Aorta (tissue), 5 donors: ENCODE measurements at regions not wholly inside any gene's neighbourhood (a gene's known extent, or its start where the extent isn't known, plus 50 kb on each side); places are given as distances from the start of the nearest gene placed in this dataset.

ENCODE experiments used
- ATAC-seq: fragments of 200-7000 bp; cut with Tn5 transposase; one replicate; pipeline ENCODE4 v1.9.1; 2022; ENCODE audit warnings: moderate library complexity; ENCODE audit not compliant: low FRiP score
- DNase-seq, 2 donors: peaks; one replicate each; pipeline ENCODE4 v3.0.0-alpha.2; 2020
- H3K27ac ChIP-seq, 2 donors: one replicate each; pipeline ENCODE4 v1.5.1; 2013; ENCODE audit warnings: low read length in 2 of 2, mild to moderate bottlenecking in 2 of 2, moderate library complexity in 2 of 2, control low read depth in 1 of 2, inconsistent platforms in 1 of 2, low read depth in 1 of 2
- H3K27me3 ChIP-seq, 2 donors: one replicate each; pipeline ENCODE4 v1.6.1; 2013; ENCODE audit warnings: control low read depth in 1 of 2, low read length in 1 of 2, mild to moderate bottlenecking in 1 of 2, moderate library complexity in 1 of 2; ENCODE audit not compliant: insufficient read depth in 2 of 2, control insufficient read depth in 1 of 2
- H3K36me3 ChIP-seq, 2 donors: one replicate each; pipeline ENCODE4 v1.6.1; 2013; ENCODE audit warnings: control low read depth in 1 of 2, low read length in 1 of 2, mild to moderate bottlenecking in 1 of 2; ENCODE audit not compliant: insufficient read depth in 2 of 2, control insufficient read depth in 1 of 2
- H3K4me1 ChIP-seq, 2 donors: one replicate each; pipeline ENCODE4 v1.6.1; 2013; ENCODE audit warnings: low read length in 2 of 2, control low read depth in 1 of 2, mild to moderate bottlenecking in 1 of 2, moderate library complexity in 1 of 2; ENCODE audit not compliant: insufficient read depth in 2 of 2, control insufficient read depth in 1 of 2
- H3K4me3 ChIP-seq, 2 donors: one replicate each; pipeline ENCODE4 v1.5.1; 2013; ENCODE audit warnings: low read length in 2 of 2, control low read depth in 1 of 2, mild to moderate bottlenecking in 1 of 2
- H3K9me3 ChIP-seq: one replicate; pipeline ENCODE4 v1.6.1; 2013; ENCODE audit warnings: mild to moderate bottlenecking, low read length; ENCODE audit not compliant: control insufficient read depth
- WGBS, 2 donors: extraction: QIAGEN DNeasy Blood & Tissue Kit; methylation state at CpG; one replicate each; pipeline ENCODE4 v1.1.7; 2013; 5-methylcytosine and 5-hydroxymethylcytosine counted together
- intact Hi-C, 2 donors: fragments of 100-400 bp; cut with DNase I; formaldehyde crosslinking; loops; one replicate each; pipeline versions ENCODE4 v1.14.2 to v1.15.0; 2022
- donor health status: healthy with polysubstance abuse.
- donor health status: Bipolar disorder and iron deficiency.
- donor health status: DM: no; HTN: no; CAD: no.
- donor health status: DM: no; HTN: no; CAD: no.
- donor health status: DM: yes; HTN: yes; CAD: no.

DNA sequence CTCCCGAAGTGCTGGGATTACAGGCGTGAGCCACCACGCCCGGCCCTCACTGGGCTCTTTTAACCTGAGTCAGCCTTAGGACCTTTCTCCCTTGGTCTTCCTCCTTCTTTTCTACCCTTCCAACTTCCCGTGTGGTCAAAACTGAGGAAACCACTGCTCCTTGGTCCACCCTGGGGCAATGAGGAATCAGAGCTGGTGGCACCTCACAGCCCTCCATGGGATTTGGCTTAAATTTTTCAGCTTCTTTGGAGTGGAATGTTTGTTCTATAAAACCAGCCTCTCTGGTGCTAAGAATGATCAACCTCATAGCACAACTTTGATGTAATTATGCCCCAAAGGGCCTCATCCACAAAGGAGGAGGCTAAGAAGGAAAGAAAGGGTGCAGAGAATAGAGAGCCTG is 76.6 kb upstream of the CFAP20DC start:
- Histone ChIP-seq H3K27ac (no peak overlapping the region), H3K4me3 (no peak overlapping the region), H3K4me1 (no peaks in the 10 kb centered on the region), H3K9me3 (no peaks in the 10 kb centered on the region), H3K27me3 (no peaks in the 10 kb centered on the region), H3K36me3 (no peaks in the 10 kb centered on the region)
- DNase-seq (no peak), ATAC-seq (no peak)
- 91 to 96% methylated on average over 5 of the region's 5 CpGs for WGBS, 2 donors
- intact Hi-C loops = no loop called here

DNA sequence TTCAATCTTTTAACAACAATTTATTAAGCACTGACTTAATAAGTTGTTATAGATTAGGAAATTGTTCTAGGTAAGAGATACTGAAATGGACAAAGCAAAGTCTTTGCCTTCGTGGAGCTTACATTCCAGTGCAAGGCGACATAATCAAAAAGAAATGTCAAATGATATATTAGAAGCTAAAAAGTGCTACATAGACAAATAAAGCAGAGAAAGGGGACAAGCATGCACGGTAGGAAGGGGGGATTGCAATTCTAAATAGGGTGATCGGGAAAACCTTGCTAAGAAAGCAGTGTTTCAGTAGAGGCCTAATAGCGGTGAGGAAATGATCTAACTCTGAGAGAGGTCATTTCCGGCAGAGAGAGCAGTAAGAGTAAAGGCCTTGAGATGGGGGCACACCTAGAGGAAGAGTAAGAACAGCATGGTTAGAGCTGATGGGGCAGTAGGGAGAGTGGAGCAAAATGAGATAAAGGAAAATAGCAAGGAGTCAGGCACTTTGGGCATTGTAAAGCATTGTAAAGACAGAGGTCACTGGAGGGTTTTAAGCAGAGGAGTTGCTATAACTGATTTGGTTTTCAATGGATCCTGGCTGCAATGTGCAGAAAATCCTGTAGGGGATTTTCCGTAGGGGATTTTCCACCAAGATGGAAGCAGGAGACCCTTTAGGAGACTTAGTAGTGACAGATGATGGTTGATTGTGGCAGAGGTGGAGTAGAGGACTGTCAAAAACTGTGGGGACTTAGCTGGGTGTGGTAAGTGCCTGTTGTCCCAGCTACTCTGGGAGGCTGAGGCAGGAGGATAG is 71.7 kb upstream of the CFAP20DC start:
- no peaks in the 10 kb centered on the region for H3K36me3 ChIP-seq
- intact Hi-C loops = no loop called here
- ATAC-seq (no peak), DNase-seq (no peak)
- H3K4me3 ChIP-seq = no peak overlapping the region
- H3K9me3 ChIP-seq = no peaks in the 10 kb centered on the region
- no peak overlapping the region for H3K27ac ChIP-seq
- WGBS, 2 donors = 79 to 81% methylated on average over 7 of the region's 7 CpGs
- H3K27me3 ChIP-seq = no peaks in the 10 kb centered on the region
- H3K4me1 ChIP-seq = no peaks in the 10 kb centered on the region

DNA sequence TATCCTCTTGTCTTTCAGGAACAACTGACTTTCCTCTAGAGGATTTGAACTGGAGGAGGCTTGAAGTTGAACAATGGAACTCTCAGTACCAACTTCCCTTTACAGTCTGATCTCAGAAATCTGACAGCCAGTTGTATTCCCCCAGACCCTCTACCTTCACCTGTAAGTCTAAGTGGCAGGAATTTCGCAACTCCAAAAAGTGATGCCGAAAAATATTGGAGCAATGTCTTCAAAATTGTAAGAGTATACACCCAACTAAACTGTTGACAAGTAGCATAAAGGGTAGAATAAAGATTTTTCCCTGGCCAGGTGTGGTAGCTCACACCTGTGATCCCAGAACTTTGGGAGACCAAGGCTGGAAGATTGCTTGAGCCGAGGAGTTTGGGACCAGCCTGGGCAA is 69.1 kb upstream of the CFAP20DC start:
- H3K9me3 ChIP-seq = no peaks in the 10 kb centered on the region
- DNase-seq (no peak), ATAC-seq (no peak)
- intact Hi-C loops = no loop called here
- no peaks in the 10 kb centered on the region for H3K4me1 ChIP-seq
- H3K36me3 ChIP-seq = no peaks in the 10 kb centered on the region
- 96% methylated on average over 3 of the region's 3 CpGs for WGBS, 2 donors
- H3K4me3 ChIP-seq = no peak overlapping the region
- H3K27me3 ChIP-seq = no peaks in the 10 kb centered on the region
- no peak overlapping the region for H3K27ac ChIP-seq

DNA sequence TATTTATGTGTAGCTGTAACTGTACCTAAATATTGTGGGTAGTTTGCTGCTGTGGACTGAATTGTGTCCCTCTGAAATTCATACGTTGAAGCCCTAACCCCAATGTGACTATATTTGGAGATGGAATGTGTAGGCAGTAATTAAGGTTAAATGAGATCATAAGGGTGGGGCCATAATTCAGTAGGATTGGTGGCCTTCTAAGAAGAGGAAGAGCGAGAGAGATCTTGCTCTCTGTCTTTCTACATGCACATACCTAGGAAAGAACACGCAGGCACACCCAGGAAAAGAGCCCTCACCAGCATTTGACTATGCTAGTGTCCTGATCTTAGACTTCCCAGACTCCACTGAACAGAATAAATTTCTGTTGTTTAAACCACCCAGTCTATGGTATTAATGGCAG is 67.6 kb upstream of the CFAP20DC start:
- DNase-seq (no peak), ATAC-seq (no peak)
- no peak overlapping the region for H3K4me3 ChIP-seq
- no peaks in the 10 kb centered on the region for H3K36me3 ChIP-seq
- no peak overlapping the region for H3K27ac ChIP-seq
- H3K27me3 ChIP-seq = no peaks in the 10 kb centered on the region
- intact Hi-C loops = no loop called here
- no peaks in the 10 kb centered on the region for H3K4me1 ChIP-seq
- no peaks in the 10 kb centered on the region for H3K9me3 ChIP-seq
- 86 to 89% methylated on average over 3 of the region's 3 CpGs for WGBS, 2 donors

DNA sequence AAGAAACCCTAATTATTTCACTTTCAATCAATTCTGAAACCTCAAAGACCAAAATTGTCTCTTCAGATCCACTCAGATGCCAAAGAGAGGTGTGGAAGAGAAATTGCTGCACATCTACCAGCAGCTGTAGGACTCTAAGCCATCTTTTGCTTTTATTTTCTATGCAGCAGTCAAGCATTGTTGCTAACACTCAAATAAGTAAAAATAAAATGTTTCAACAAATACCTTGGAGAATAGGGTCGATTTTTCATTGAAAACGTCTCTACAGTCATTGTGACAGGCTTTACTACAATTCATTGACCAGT is 66.4 kb upstream of the CFAP20DC start:
- Histone ChIP-seq H3K36me3 (no peaks in the 10 kb centered on the region), H3K27me3 (no peaks in the 10 kb centered on the region), H3K27ac (no peak overlapping the region), H3K4me1 (no peaks in the 10 kb centered on the region), H3K9me3 (no peaks in the 10 kb centered on the region), H3K4me3 (no peak overlapping the region)
- WGBS, 2 donors = 58 to 69% methylated on average over 2 of the region's 2 CpGs
- intact Hi-C loops = no loop called here
- ATAC-seq (no peak), DNase-seq (no peak)

DNA sequence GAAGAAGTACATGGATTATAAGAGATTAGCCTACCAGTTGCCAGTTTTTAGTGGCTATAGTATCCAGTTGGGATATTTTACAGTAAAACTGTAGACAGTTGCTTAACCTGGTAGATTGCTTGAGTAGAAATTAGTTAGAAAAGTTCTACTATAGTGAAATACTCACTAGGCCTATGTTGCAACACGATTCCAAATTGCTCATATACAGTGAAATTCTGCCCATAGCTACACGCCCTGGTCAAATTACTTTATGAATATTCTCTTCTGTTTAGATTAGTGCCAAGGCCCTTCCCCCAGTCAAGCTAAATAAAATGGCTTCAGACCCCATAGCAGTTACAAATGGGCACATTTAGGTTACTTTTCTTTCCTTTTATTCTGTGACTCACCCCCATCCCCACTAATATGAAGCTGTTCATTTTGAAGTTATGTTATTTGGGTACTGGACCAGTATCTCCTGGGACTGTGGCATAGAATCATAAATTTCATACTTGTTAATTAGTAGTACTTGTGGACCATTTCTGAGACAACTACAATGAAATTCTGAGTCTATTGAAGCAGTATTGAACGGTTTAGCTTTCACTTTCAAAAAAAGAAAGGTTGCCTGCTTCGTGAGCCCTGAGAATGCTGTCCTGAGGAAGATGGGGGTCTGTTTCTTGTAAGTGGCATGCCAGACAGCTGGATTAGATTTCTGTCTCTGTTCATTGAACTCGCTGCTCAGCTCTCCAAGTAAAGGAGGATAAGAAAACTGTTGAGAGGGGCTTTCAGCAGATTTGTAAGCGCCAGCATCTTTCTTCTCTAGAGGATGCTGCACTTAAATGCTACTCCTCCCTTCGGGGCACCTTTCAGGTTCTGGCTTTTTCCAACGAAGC is 65.8 kb upstream of the CFAP20DC start:
- Histone ChIP-seq H3K36me3 (no peaks in the 10 kb centered on the region), H3K27me3 (no peaks in the 10 kb centered on the region), H3K4me1 (no peaks in the 10 kb centered on the region), H3K9me3 (no peaks in the 10 kb centered on the region), H3K27ac (no peak overlapping the region), H3K4me3 (no peak overlapping the region)
- ATAC-seq (no peak), DNase-seq (no peak)
- intact Hi-C loops = no loop called here
- 74 to 75% methylated on average over 8 of the region's 8 CpGs for WGBS, 2 donors

DNA sequence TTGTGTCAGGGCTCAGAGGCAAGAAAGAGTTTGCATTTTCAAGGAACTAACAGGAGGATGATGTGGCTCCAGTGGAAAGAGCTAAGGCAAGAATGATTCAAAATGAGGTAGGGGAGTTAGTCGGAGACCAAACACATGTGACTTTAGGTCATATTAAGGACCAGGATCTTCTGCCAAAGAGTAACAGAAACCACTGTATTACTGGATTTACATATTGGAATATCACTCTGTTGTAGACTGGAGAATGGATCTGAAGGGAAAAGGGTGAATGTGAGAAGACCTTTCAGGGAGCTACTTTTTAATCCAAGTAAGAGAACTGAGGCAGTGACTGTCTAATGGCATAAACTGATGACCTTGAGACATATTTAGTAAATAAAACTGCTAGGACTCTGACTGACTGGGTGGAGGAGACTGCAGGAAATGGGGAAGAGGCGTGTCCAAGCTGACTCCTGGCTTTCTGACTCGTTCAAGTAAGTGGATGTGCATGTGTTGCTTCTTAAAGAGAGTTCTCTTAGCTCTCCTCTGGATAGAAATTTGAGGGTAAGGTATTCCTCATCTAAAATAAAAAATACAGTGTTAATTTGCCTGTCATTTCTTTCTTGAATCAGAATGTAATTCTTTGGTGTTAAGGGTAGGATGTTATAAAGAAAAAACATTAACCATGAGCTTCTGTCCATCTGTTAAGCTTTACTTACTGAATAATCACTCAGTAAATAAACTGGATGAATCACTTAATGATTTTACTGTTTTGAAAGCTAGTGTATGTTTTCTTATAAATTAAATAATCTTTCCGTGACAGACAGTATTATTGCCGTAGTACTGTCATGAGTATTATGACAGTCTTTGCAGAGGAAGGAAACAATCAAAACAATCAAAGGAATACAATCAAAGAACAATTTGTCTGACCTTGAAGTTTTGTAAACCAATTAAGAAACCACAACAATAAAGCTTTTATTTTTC is 58.3 kb upstream of the CFAP20DC start:
- Histone ChIP-seq H3K4me1 (no peaks in the 10 kb centered on the region), H3K27me3 (no peaks in the 10 kb centered on the region), H3K27ac (no peak overlapping the region), H3K36me3 (no peaks in the 10 kb centered on the region), H3K9me3 (no peaks in the 10 kb centered on the region), H3K4me3 (no peak overlapping the region)
- DNase-seq (no peak), ATAC-seq (no peak)
- intact Hi-C loops = no loop called here
- 75 to 77% methylated on average over 5 of the region's 5 CpGs for WGBS, 2 donors

DNA sequence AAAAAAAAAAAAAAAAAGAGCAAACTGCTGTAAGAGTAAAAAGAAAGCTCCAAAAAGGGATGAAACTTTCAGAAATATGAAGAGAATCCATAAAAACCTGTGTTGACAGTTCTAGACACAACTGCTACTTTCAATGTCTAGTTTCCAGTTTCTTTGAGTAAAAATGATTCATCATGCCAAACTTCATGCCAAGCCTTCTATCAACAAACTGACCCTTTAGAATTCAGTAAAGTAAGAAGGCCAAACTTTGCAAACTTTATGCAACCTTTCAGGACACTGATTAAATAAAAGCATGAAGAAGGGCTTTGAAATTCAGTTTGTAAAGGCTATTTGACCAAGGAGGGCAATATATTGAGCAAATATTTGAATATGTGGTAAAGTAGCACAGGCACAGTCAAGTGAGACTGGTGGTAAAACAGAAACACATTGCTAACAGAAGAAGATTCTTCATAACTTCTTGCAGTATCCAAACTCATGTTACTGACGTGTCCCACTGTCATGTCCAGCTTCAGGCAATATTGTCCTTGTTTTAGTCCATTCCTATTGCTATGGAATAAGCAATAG is 56.3 kb upstream of the CFAP20DC start:
- DNase-seq = no peak

More for the DNA sequence above, 56.3 kb upstream of the CFAP20DC start:
- 82 to 96% methylated on average over 1 of the region's 1 CpG for WGBS, 2 donors
- H3K27me3 ChIP-seq = no peaks in the 10 kb centered on the region
- ATAC-seq = no peak
- no peaks in the 10 kb centered on the region for H3K9me3 ChIP-seq
- intact Hi-C loops = no loop called here
- no peaks in the 10 kb centered on the region for H3K4me1 ChIP-seq
- no peak overlapping the region for H3K4me3 ChIP-seq
- no peak overlapping the region for H3K27ac ChIP-seq
- H3K36me3 ChIP-seq = no peaks in the 10 kb centered on the region
